Epithelial cell of prostate (primary cell): ENCODE measurements at regions not wholly inside any gene's neighbourhood (a gene's known extent, or its start where the extent isn't known, plus 50 kb on each side); places are given as distances from the start of the nearest gene placed in this dataset.
"Not testable (repeated sequence)": the region's sequence is repeated elsewhere in the genome, so short reads cannot be mapped to it uniquely, and the experiment has no call there.

Experiments used
- DNase-seq: peaks from one replicate; pipeline ENCODE4 v3.0.0-alpha.2; 2011; ENCODE audit warnings: low read depth, low spot score
- H3K27ac ChIP-seq: fragments of 450-650 bp; 2 replicates; pipeline ENCODE4 v1.5.1; 2017; ENCODE audit warnings: mild to moderate bottlenecking

DNA sequence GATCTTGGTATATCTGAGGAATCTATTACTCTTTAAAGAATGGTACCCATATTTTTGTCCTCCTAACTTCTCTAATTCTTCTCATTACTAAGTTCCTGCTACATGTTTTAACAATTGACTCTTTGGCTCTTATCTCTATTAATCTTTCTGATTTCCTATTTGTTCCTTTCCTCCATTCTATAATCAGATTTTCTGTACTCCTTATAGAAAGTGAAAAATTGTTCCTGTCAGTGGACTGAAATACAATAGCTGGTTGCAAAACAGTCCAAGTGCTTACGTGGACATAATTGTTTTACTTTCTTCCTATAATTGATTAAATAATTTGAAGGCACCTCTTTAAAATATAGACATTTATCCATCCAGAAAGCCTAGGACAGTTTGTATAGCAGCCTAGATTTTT lies 86.7 kb upstream of the PTHLH start:
- no peak overlapping the region for H3K27ac ChIP-seq
- no peak for DNase-seq

- H3K27ac ChIP-seq: no peak overlapping the region
- DNase-seq: no peak
These were observed 87.1 kb upstream of the PTHLH start for GRCh38 chr12:28059668-28060067.

DNA sequence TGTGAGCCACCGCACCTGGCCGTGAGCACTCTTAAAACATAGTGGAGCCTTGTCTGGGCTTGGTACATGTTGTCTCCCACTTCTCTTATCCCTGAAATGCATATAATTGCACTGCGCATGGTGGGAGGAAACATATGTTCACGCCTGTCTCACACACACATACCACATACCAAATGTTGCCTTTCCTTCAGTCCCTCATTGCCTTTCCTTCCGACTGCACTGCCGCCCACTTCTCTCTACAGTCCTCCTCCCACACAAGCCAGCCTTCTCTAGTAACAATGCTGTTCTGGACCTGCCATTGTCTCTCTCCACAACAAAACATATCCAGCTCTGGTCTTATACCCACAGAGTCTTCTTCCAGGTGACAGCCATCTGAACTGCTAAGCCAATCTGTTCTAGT lies 88.3 kb upstream of the PTHLH start:
- H3K27ac ChIP-seq: no peak overlapping the region
- no peak for DNase-seq

GRCh38 chr12:28063355-28063880 lies 90.9 kb upstream of the PTHLH start:
- no peak for DNase-seq
- no peak overlapping the region for H3K27ac ChIP-seq

GRCh38 chr12:28065374-28065773 lies 92.8 kb upstream of the PTHLH start:
- no peak for DNase-seq
- no peak overlapping the region for H3K27ac ChIP-seq

DNA sequence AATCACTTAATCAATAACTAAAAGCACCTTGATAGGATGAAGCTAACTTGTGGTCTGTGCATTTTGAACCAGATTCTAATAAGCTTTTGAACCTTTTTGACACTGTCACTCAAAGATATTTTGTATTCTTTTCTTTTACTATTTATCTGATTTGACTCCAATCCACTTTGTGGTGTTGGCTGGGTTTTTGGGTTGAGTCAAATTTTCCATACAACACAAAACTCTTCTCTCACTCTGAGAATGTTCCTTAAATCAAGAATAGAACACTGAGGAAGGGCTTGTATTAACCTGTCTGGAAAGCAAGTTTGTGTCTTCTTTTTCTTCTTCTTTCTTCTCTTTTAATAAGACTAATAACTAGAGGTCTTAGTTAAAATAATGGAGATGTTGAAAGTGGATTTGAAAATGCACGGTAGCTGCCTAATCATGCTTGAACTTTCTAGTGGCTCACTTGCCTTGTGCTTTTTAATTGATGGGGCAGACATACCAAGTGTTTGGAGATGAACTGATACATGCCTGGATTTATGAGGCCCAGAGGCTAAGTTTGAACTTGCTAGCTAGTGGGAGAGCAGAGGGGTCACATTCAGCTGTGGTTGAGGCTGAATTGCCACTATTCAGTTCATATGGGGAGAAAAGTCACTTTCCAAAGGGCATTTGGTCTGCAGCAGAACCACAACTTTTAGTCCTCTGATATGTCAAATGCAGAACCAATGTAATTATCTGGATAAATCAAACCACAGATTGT lies 93.5 kb upstream of the PTHLH start:
- DNase-seq: no peak
- H3K27ac ChIP-seq: no peak overlapping the region

- DNase-seq: no peak
- H3K27ac ChIP-seq: no peak overlapping the region
These were observed 94.3 kb upstream of the PTHLH start for GRCh38 chr12:28066879-28067278.

GRCh38 chr12:28068467-28068866 lies 95.9 kb upstream of the PTHLH start:
- DNase-seq: no peak
- H3K27ac ChIP-seq: no peak overlapping the region

DNA sequence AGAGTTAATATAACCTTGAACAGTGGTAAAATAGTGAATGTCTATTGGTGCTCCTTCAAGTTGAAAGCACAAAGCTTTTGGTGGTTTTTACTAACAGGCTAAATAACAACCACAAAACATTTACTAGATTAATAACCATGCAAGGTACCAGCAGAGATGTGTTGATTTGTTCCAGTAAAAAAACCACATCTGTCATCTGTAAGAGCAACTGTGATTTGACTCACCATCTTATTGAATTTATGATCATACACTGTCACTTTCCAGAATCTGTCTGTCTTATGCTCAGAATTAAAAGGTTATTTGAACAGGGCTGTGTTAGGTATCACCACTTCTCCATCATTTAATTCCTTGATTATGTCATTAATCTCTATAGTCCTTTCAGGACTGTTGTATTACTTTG lies 107.0 kb upstream of the PTHLH start:
- DNase-seq: no peak
- H3K27ac ChIP-seq: no peak overlapping the region

- DNase-seq: no peak
- no peak overlapping the region for H3K27ac ChIP-seq
These were observed 108.2 kb upstream of the CCDC91 start for GRCh38 chr12:28082096-28082495.

DNA sequence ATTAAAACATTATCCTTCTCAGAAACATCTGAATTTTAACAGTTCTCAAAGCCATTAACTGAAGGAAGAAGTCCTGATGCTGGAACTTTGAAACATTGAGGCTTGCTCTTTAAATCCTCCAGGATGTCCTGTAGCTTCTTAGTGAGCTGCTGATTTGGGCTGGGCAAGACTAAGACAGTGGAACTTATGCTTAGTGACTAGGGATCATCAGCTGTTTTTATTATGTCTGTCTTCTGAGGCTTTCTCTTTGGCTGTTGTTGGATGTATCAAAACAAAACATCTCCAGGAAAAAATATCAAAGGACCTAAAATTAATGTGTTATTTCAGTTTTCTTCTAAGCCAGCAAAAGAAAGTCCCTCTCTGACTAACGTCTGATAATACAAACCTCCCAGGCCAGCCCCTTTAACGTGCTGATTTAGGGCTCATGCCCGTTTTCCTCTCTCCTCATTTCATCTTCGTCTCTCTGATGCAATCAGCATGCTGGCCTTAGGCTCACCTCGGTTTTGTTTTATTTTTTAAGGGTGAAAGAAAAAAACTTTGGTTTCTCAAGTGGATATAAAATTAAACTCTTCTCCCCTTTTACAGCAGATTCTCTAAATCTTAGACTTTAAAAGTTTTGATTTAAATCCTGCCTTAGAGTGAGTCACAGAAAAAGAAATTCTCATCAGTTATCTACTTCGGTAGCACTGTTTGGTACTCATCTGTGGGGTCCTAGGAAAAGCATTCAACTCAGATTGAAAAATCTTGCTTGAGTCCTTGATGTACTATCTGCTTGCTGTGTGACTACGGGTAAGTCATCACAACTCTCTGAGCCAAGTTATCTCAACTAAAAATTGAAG lies 106.2 kb upstream of the CCDC91 start:
- no peak overlapping the region for H3K27ac ChIP-seq
- DNase-seq: no peak

DNA sequence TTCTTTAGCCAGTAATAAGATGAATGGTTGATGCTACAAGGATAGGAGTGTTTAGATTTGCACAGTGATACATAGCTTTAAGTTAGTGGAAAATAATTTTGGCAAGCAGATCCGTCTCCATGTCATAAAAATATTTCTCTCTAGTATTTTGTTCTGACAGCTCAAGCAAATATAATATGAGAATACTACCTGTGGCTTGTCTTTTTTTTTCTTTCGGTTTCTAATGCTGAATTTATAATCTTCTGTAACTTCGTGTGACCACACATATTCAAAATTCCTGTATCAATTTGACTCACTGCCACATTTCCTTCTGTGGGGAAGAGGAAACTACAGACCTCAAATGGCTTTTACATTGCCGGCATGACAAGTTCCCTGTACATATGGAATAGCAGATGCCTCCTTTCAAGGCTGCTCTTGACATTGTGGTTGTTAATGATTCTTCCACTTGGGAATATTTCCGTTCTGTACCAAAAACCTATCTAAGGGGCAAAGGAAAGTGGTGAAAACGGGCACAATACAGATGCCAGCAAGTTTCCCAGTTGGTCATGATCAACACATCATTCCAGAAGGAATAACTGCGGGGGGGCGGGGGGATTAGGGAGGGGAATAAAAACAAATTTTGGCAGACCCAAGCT lies 103.6 kb upstream of the CCDC91 start:
- no peak overlapping the region for H3K27ac ChIP-seq
- no peak for DNase-seq

DNA sequence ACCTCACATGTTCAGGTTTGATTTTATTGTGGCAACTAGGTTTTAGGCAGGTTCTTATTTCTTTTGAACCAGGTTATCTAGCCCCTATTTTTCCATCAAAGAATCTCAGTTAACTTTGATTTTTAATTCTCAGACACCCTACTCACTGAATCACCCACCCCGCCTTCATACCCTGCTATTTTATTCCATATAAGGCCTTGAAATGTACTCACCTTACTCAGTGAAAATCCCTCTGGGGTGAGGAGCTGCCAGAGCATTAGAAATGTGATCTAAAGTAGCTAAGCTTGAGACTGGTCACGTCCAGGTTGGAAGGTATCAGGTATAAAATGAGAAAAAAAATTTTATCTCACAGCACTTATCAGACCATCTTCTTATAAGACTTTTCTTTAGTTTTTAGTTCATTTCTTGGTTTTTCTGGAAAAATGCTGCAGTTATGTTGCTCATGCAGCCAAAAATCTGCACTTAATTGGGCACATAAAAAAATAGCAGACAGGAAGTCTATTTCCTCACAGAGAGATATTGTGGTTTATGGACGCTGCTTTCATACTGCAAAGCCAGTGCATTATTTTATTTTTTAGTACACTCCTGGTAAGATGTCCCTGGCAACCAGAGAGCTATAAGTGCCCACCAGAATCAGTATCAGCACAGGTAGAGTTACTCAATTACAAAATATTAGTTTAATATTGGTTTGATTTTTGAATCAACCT lies 101.5 kb upstream of the CCDC91 start:
- peak overlapping the region; percentile 55 for H3K27ac ChIP-seq
- DNase-seq: no peak

- H3K27ac ChIP-seq: peak overlapping the region; percentile 55
- DNase-seq: no peak
These were observed 100.9 kb upstream of the CCDC91 start for GRCh38 chr12:28089338-28089737.

GRCh38 chr12:28090835-28091234 lies 99.4 kb upstream of the CCDC91 start:
- H3K27ac ChIP-seq: no peak overlapping the region
- DNase-seq: no peak

- no peak for DNase-seq
These were observed 97.9 kb upstream of the CCDC91 start for GRCh38 chr12:28092396-28092795.

DNA sequence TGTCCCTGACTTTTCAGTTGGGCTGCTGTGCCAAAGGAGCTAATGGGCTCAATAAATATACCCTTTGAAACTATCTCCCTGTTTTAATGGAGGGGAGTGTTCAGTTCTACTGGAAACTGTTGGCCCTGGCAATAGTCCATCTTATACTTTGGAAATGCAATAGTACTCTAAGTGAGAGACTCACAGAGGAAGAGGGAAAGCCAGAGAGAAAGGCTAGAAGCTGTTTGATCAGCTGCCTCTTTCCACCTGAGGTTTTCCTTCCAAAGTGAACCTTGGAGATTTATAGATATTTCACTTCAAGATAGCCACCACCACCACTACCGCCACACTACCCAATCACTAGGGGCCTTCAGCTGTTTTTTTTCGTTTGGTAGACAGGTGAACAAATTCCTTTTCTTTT lies 93.6 kb upstream of the CCDC91 start:
- H3K27ac ChIP-seq: no peak overlapping the region
- no peak for DNase-seq

More at GRCh38 chr12:28092396-28092795, 97.9 kb upstream of the CCDC91 start:
- H3K27ac ChIP-seq: no peak overlapping the region

DNA sequence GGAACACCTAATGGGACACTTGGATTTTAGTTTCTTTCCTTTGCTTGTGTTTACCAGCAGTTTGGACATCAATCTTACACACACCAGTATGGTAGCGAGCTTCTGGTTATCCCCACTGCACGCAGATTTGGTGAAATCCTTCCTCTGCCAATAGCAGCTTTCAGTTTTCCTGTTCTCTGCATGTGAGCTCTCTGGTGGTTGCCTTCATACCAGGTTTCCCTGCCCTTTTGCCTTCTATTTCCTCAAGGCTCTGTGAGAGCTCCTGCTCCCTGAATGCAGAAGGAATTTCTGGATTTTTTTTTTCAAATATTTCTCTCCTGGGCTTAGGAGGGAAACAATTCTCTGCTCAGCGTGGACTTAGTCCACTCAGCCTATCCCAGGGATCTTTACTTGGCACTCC lies 93.0 kb upstream of the CCDC91 start:
- no peak for DNase-seq
- no peak overlapping the region for H3K27ac ChIP-seq

DNA sequence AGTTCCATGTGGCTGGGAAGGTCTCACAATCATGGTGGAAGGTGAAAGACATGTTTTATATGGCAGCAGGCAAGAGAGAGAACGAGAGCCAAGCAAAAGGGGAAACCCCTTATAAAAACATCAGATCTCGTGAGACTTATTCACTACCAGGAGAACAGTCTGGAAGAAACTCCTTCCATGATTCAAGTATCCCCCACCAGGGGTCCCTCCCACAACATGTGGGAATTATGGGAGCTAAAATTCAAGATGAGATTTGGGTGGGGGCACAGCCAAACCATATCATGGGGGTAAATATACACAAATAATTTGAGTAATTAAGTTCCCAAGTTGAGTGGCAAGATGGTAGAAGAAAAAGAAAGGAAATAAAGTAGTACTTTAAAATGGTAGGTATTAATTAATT lies 91.0 kb upstream of the CCDC91 start:
- H3K27ac ChIP-seq, DNase-seq: not testable (repeated sequence)

- no peak for DNase-seq
- no peak overlapping the region for H3K27ac ChIP-seq
These were observed 90.4 kb upstream of the CCDC91 start for GRCh38 chr12:28099871-28100270.
